Thyroid gland (tissue), 4 donors: ENCODE measurements at regions not wholly inside any gene's neighbourhood (a gene's known extent, or its start where the extent isn't known, plus 50 kb on each side); places are given as distances from the start of the nearest gene placed in this dataset.

ENCODE experiments used
- DNase-seq, 2 donors: peaks; one replicate each; pipeline ENCODE4 v3.0.0-alpha.2; 2019
- H3K27ac ChIP-seq, 3 donors: fragments of 200-600 bp; sonication (generic); 1 replicate in 2 of 3; 2 replicates in 1 of 3; pipeline ENCODE4 v1.5.1; 2016 to 2019; ENCODE audit warnings: mild to moderate bottlenecking in 1 of 3, moderate library complexity in 1 of 3
- H3K27me3 ChIP-seq: fragments of 200-600 bp; sonication (generic); one replicate; pipeline ENCODE4 v1.5.1; 2019
- H3K36me3 ChIP-seq, 2 donors: fragments of 200-600 bp; sonication (generic); one replicate each; pipeline ENCODE4 v1.5.1; 2016 to 2019
- H3K4me1 ChIP-seq, 2 donors: fragments of 200-600 bp; sonication (generic); one replicate each; pipeline ENCODE4 v1.5.1; 2017 to 2019
- H3K4me3 ChIP-seq, 3 donors: fragments of 200-600 bp; sonication (generic); replicated peaks in 1 of 3; 1 replicate in 2 of 3; 2 replicates in 1 of 3; pipeline ENCODE4 v1.5.1; 2016; ENCODE audit warnings: mild to moderate bottlenecking in 1 of 3
- H3K9me3 ChIP-seq: fragments of 200-600 bp; sonication (generic); one replicate; pipeline ENCODE4 v1.5.1; 2017
- POLR2A ChIP-seq, 2 donors: fragments of 450-650 bp; IDR thresholded peaks; one replicate each; pipeline ENCODE4 v1.6.1; 2017; ENCODE audit warnings: antibody characterized with exemption in 2 of 2, mild to moderate bottlenecking in 2 of 2, moderate library complexity in 1 of 2
- WGBS, 2 donors: methylation state at CpG; one replicate each; pipeline ENCODE4 v1.1.5; 2017; 5-methylcytosine and 5-hydroxymethylcytosine counted together
- intact Hi-C: fragments of 100-400 bp; cut with DNase I; formaldehyde crosslinking; loops from one replicate; pipeline ENCODE4 v1.15.1; 2023
- TF ChIP-seq, protein P1 (sequence below), 6 experiments: fragments of 200-600 bp in 3 of 6; fragments of 450-650 bp in 3 of 6; sonication (generic) in 3 of 6; IDR thresholded peaks; one replicate each; pipeline ENCODE4 v1.5.1; 2016 to 2019; ENCODE audit warnings: antibody characterized with exemption in 6 of 6, mild to moderate bottlenecking in 2 of 6, inconsistent platforms in 1 of 6, moderate library complexity in 1 of 6

DNA sequence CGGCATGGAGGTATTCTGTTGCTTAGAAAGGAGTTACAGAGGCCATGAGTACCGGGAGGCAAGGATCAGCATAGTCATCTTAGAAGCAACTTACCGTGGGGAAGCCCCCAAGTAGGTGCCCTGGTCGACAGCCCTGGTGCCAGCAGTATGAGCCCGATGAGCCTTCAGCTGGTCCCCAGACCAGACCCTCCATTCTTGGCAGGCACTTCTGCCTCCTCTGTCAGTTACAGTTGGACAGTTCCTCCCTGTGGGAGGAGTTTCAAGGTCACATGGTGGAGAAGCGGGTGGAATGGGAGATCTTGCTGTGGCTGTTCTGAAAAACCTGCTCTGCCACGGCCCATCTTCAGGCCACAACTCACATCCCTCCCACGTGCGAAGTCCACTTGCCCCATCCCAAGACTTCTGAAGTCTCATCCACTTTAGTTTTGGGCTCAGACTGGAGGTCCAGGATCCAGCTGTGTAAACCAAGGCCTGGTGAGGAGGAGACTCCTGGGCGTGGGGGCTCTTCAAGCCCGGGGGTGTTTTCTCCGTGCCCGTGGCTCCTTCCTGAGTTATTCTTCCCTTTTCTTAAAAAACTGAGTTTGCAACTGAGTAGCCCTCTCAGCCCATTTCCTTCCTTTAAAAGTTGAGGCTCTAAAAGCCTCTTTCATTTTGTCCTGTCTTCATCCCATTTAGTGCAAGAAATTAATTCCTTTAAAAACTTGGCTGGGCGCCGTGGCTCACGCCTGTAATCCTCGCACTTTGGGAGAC, 133.5 kb downstream of the SEC14L1 start:
- Histone ChIP-seq H3K4me1 (no peaks in the 10 kb centered on the region), H3K36me3 (no peaks in the 10 kb centered on the region), H3K4me3 (no peak overlapping the region), H3K9me3 (no peaks in the 10 kb centered on the region), H3K27me3 (no peaks in the 10 kb centered on the region), H3K27ac (no peak overlapping the region)
- DNase-seq, result no peak
- 83 to 84% methylated on average over 16 to 17 of the region's 17 CpGs for WGBS, 2 donors
- intact Hi-C loops, result loop anchor here (10.0 kb wide), 1 partner anchor 221 kb away; no protein-coding TSS in a partner anchor
- TF ChIP-seq, protein P1, sequence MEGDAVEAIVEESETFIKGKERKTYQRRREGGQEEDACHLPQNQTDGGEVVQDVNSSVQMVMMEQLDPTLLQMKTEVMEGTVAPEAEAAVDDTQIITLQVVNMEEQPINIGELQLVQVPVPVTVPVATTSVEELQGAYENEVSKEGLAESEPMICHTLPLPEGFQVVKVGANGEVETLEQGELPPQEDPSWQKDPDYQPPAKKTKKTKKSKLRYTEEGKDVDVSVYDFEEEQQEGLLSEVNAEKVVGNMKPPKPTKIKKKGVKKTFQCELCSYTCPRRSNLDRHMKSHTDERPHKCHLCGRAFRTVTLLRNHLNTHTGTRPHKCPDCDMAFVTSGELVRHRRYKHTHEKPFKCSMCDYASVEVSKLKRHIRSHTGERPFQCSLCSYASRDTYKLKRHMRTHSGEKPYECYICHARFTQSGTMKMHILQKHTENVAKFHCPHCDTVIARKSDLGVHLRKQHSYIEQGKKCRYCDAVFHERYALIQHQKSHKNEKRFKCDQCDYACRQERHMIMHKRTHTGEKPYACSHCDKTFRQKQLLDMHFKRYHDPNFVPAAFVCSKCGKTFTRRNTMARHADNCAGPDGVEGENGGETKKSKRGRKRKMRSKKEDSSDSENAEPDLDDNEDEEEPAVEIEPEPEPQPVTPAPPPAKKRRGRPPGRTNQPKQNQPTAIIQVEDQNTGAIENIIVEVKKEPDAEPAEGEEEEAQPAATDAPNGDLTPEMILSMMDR (IDR thresholded peaks at IDR 0.05), result no peak

DNA sequence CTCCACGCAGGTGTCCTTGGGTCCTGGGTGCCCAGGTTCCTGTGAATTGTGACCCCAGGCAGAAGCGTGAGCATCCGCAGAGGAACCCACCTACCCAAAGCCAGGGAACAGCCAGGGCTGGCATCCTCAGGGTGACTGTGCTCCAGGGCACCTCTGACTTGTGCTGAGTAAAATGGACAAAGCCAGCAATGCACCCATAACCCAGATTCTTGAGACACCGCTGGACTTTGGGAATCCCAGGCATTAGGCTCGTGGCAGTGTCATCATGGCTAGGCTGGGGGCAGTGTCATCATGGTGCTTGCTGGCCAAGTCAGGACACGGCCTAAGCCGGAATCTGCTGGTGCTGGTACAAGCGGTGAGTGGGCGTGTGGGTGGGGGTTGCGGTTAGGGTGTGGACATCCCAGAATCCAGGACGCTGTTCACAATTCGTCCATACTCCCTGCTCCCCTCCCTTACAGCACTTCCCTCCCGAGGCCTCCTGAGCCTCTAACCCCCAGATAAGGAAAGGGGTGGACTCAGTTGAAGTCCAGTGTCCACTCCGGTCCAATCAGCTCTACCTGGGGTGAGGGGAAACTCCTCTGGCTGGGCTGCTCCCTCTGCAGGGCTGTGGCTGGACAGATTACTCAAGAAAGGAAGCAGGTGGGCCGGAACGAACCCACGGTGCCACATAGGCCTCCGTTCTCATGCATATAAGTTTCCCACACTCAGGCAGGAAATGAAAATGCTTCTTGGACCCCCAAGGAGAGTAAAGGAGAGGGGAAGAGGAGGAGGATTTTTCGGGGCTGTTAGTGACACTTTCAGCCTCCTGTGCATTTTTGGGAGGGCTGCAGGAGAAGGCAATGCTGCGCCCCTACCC, 138.9 kb downstream of the SEC14L1 start:
- DNase-seq, result no peak
- Histone ChIP-seq H3K9me3 (no peaks in the 10 kb centered on the region), H3K4me1 (peaks cover 14 to 18% of the 10 kb centered on the region in 2 donors), H3K4me3 (no peak overlapping the region), H3K36me3 (no peaks in the 10 kb centered on the region), H3K27me3 (no peaks in the 10 kb centered on the region), H3K27ac (no peak overlapping the region)
- intact Hi-C loops, result loop anchor here (10.0 kb wide), 1 partner anchor 215 kb away; no protein-coding TSS in a partner anchor
- 88 to 90% methylated on average over 19 to 20 of the region's 20 CpGs for WGBS, 2 donors
- no peak for TF ChIP-seq POLR2A (IDR thresholded peaks at IDR 0.05)
- TF ChIP-seq, protein P1 (IDR thresholded peaks at IDR 0.05), result no peak

DNA sequence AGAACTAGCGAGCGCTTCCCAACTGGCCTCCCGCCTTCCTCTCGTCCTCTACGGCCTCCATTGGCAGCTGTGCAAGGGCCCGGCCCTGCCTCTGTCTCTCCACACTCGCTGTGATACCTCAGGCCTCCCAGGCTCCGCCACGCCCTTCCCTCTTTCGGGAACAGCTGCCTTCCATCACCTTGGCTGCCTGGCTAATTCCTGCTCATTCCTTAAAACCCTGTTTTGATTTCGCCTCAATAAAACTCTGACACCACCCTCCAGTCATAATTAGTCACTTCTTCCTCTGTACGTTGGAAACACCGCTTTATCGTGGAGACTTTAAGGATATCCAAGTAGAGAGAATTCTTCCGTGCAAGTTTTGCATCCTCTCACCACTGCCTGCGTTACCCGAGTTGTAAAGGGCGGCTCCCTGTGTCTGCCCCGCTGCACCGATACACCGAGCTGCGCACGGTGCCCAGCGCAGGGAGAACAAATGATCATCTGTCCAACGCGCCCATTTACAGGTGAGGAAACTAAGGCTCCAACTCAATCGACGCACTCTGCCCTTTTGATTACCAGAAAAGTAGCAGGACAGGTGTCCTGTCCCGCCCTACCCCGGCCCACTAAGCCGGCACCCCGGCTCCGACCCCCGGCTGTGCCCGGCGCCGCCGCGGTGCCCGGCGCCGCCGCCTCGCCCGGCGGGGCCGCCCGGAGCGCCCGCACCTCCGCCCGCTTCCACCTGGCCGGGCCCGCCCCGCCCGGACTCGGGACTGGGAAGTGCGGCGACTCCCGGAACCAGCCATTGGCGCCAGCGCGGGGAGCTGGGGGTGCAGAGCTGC, 139.7 kb downstream of the SEC14L1 start:
- H3K36me3 ChIP-seq, result no peaks in the 10 kb centered on the region
- peaks cover 20 to 27% of the 10 kb centered on the region in 2 donors for H3K4me1 ChIP-seq
- H3K4me3 ChIP-seq, result peak overlapping the region in 1 of 3 donors; percentile 77
- intact Hi-C loops, result no loop called here
- no peaks in the 10 kb centered on the region for H3K27me3 ChIP-seq
- DNase-seq, result peak in 1 of 2 donors; percentile 7
- no peak overlapping the region for H3K27ac ChIP-seq
- no peaks in the 10 kb centered on the region for H3K9me3 ChIP-seq
- WGBS, 2 donors, result 46 to 47% methylated on average over 28 to 30 of the region's 63 CpGs
- TF ChIP-seq, protein P1 (IDR thresholded peaks at IDR 0.05), result no peak
- TF ChIP-seq POLR2A (IDR thresholded peaks at IDR 0.05), result no peak

DNA sequence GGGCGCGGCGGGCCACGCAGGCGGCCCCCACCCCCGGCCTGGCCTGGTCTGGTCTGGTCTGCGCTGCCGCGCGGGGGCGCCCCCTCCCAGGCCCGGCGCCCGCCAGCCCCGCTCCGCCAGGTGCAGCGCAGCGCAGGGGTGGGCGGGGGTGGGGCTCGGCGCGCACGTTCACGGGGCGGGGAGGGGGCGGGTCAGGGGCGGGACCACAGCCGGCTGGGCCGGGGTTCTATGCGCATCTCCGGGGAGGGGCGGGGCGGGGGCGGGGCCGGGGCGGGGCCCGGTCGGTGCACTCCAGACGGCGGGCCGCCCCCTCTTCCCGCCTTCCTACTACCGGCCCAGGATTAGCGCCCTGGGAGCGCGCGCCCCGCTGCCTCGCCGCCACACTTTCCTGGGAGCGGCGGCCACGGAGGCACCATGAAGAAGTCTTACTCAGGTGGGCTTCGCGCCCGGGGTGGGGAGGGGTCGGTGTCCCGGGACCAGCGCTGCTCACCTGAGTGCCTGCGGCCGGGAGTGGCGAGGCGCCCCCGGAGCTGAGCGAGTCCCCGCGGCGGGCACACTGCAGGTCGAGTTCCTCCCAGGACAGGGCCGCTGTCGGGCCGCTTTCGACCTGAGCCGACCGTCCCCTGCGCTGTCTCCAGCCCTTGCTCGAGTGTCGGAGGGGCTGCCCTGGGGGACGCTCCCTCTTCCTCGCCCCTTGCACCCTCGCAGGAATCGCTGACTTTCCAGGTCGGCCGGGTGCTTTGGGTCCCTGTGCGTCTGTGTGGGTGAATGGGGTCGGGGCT, 140.5 kb downstream of the SEC14L1 start:
- Histone ChIP-seq H3K4me3 (peak overlapping the region; percentile 43 to 77 (median 62)), H3K4me1 (peaks cover 28 to 35% of the 10 kb centered on the region in 2 donors), H3K27ac (peak overlapping the region in 2 of 3 donors; percentile 49 to 56), H3K27me3 (no peaks in the 10 kb centered on the region), H3K9me3 (no peaks in the 10 kb centered on the region), H3K36me3 (no peaks in the 10 kb centered on the region)
- intact Hi-C loops, result no loop called here
- TF ChIP-seq, protein P1 (IDR thresholded peaks at IDR 0.05), result peak in 3 of 6 experiments; percentile 62 to 64 (median 63)
- TF ChIP-seq POLR2A (IDR thresholded peaks at IDR 0.05), result peak; percentile 5 to 81
- peak; percentile 69 to 74 for DNase-seq
- WGBS, 2 donors, result 0% methylated on average over 3 of the region's 86 CpGs; no CpG with 5 or more reads in 1 of the 2 donors
